ENCODE measurements at regions not wholly inside any gene's neighbourhood (a gene's known extent, or its start where the extent isn't known, plus 50 kb on each side); places are given as distances from the start of the nearest gene placed in this dataset.

- Histone ChIP-seq H3K27ac (no peak overlapping the region), H3K4me1 (ENCODE audit: low read depth) (no peaks in the 10 kb centered on the region), H3K9me3 (ENCODE audit: low read depth) (no peaks in the 10 kb centered on the region), H3K36me3 (no peaks in the 10 kb centered on the region), H3K27me3 (no peaks in the 10 kb centered on the region), H3K4me3 (no peak overlapping the region)
- TF ChIP-seq CTCF (IDR thresholded peaks at IDR 0.05; ENCODE audit: low read depth, low read length) = no peak
- no peak for DNase-seq (ENCODE audit: low read depth in 1 of 2, low spot score in 1 of 2)
Observed at GRCh38 chr7:21191321-21192073, 236.4 kb upstream of the SP4 start.

DNA sequence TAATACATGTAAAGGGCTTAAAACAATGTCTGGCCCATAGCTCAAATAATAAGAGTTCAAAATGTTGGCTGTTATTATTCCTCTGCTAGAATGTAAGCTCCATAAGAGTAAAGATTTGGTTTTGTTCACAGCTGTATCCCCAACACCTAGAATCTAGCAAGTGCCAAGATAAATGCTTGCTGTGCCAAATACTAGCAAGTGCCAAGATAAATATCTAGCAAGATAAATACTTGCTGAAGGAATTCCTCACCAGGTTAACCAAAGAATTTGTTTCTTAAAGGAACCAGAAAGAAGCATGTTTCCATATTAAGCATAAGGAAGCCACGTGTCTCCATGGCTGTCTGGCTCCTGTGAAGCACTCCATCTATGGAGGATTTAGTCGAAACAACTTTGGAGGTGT is 235.2 kb upstream of the SP4 start:
- Histone ChIP-seq H3K4me1 (ENCODE audit: low read depth) (no peaks in the 10 kb centered on the region), H3K4me3 (no peak overlapping the region), H3K27ac (no peak overlapping the region), H3K36me3 (no peaks in the 10 kb centered on the region), H3K27me3 (no peaks in the 10 kb centered on the region), H3K9me3 (ENCODE audit: low read depth) (no peaks in the 10 kb centered on the region)
- no peak for TF ChIP-seq CTCF (IDR thresholded peaks at IDR 0.05; ENCODE audit: low read depth, low read length)
- no peak for DNase-seq (ENCODE audit: low read depth in 1 of 2, low spot score in 1 of 2)

DNA sequence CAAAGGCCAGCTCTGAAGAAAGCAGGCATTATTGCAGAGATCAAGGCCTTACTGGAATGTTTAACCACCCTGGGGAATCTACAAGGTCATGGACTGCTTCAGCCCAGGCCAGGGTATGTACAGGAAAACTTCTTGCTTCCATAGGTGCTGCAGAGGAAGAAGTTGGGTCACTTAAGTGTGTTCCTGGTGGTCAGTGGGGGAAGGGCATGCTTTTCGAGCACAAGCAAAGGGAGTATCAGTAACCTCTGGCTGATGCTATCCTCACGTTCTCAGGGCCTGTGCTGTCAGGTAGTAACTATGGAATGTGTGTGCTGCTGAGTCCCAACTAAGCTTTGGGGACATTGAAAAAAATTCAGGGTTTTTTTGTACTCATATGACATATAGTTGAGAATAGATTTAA is 234.0 kb upstream of the SP4 start:
- no peak for DNase-seq (ENCODE audit: low read depth in 1 of 2, low spot score in 1 of 2)
- no peak overlapping the region for H3K4me3 ChIP-seq
- no peaks in the 10 kb centered on the region for H3K36me3 ChIP-seq
- no peaks in the 10 kb centered on the region for H3K9me3 ChIP-seq (ENCODE audit: low read depth)
- H3K4me1 ChIP-seq (ENCODE audit: low read depth) = no peaks in the 10 kb centered on the region
- H3K27ac ChIP-seq = no peak overlapping the region
- no peaks in the 10 kb centered on the region for H3K27me3 ChIP-seq
- TF ChIP-seq CTCF (IDR thresholded peaks at IDR 0.05; ENCODE audit: low read depth, low read length) = no peak

- no peaks in the 10 kb centered on the region for H3K9me3 ChIP-seq (ENCODE audit: low read depth)
- DNase-seq (ENCODE audit: low read depth in 1 of 2, low spot score in 1 of 2) = no peak
- no peaks in the 10 kb centered on the region for H3K4me1 ChIP-seq (ENCODE audit: low read depth)
- no peaks in the 10 kb centered on the region for H3K36me3 ChIP-seq
- H3K27me3 ChIP-seq = no peaks in the 10 kb centered on the region
- no peak overlapping the region for H3K4me3 ChIP-seq
- no peak overlapping the region for H3K27ac ChIP-seq
- no peak for TF ChIP-seq CTCF (IDR thresholded peaks at IDR 0.05; ENCODE audit: low read depth, low read length)
Observed at GRCh38 chr7:21194936-21195335, 232.9 kb upstream of the SP4 start.

- no peak for DNase-seq (ENCODE audit: low read depth in 1 of 2, low spot score in 1 of 2)
- no peaks in the 10 kb centered on the region for H3K27me3 ChIP-seq
- TF ChIP-seq CTCF (IDR thresholded peaks at IDR 0.05; ENCODE audit: low read depth, low read length) = no peak
Observed at GRCh38 chr7:21198921-21199320, 229.0 kb upstream of the SP4 start.

More at GRCh38 chr7:21198921-21199320, 229.0 kb upstream of the SP4 start:
- no peak overlapping the region for H3K27ac ChIP-seq
- H3K9me3 ChIP-seq (ENCODE audit: low read depth) = no peaks in the 10 kb centered on the region
- H3K4me3 ChIP-seq = no peak overlapping the region
- no peaks in the 10 kb centered on the region for H3K4me1 ChIP-seq (ENCODE audit: low read depth)
- no peaks in the 10 kb centered on the region for H3K36me3 ChIP-seq
